Uterus (tissue), 2 donors: ENCODE measurements at regions not wholly inside any gene's neighbourhood (a gene's known extent, or its start where the extent isn't known, plus 50 kb on each side); places are given as distances from the start of the nearest gene placed in this dataset.

Experiments
- POLR2A ChIP-seq, 2 donors: fragments of 450-650 bp; IDR thresholded peaks; one replicate each; pipeline ENCODE4 v1.6.1; 2016; ENCODE audit warnings: antibody characterized with exemption in 2 of 2, mild to moderate bottlenecking in 1 of 2, moderate library complexity in 1 of 2
- TF ChIP-seq, protein P1 (sequence below), 4 experiments: fragments of 200-600 bp in 2 of 4; fragments of 450-650 bp in 2 of 4; sonication (generic) in 2 of 4; IDR thresholded peaks; one replicate each; pipeline ENCODE4 v1.5.1; 2016 to 2019; ENCODE audit warnings: antibody characterized with exemption in 4 of 4, mild to moderate bottlenecking in 2 of 4, moderate library complexity in 1 of 4

DNA sequence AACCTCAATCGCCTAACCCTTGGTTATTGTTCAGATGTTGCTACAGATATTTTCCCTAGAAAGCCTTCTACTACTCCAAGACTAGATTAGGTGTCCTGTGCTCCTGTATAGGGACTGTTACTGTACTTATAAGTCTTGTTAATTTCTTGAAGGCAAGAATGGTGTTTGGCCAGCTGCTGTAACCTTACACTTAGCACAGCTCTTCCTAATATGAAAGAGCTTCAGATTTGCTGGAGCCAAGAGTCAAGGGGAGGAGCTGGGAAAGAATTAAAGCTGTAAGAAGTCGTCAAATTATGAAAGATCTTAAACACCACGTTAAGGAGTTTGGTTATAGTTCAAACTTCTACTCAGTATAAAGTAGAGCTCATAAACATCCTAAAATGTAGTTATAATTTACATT lies 245.9 kb upstream of the TLL1 start:
- TF ChIP-seq, protein P1, sequence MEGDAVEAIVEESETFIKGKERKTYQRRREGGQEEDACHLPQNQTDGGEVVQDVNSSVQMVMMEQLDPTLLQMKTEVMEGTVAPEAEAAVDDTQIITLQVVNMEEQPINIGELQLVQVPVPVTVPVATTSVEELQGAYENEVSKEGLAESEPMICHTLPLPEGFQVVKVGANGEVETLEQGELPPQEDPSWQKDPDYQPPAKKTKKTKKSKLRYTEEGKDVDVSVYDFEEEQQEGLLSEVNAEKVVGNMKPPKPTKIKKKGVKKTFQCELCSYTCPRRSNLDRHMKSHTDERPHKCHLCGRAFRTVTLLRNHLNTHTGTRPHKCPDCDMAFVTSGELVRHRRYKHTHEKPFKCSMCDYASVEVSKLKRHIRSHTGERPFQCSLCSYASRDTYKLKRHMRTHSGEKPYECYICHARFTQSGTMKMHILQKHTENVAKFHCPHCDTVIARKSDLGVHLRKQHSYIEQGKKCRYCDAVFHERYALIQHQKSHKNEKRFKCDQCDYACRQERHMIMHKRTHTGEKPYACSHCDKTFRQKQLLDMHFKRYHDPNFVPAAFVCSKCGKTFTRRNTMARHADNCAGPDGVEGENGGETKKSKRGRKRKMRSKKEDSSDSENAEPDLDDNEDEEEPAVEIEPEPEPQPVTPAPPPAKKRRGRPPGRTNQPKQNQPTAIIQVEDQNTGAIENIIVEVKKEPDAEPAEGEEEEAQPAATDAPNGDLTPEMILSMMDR (IDR thresholded peaks at IDR 0.05) = no peak
- no peak for TF ChIP-seq POLR2A (IDR thresholded peaks at IDR 0.05)
